ENCODE measurements at regions not wholly inside any gene's neighbourhood (a gene's known extent, or its start where the extent isn't known, plus 50 kb on each side); places are given as distances from the start of the nearest gene placed in this dataset.

GRCh38 chr9:129449066-129449465 lies 171.8 kb downstream of the C9orf50 start:
- no peaks in the 10 kb centered on the region for H3K9me3 ChIP-seq (ENCODE audit: control insufficient read depth in 4 of 4, low read length in 3 of 4)

GRCh38 chr9:129446828-129447550 lies 173.9 kb downstream of the C9orf50 start:
- TF ChIP-seq HNF4A (conservative IDR thresholded peaks at IDR 0.05), result no peak
- no peak for TF ChIP-seq ZBTB33 (IDR thresholded peaks at IDR 0.05)
- no peak for TF ChIP-seq YY1 (IDR thresholded peaks at IDR 0.05)
- no peak for TF ChIP-seq NR2F2 (IDR thresholded peaks at IDR 0.05)
- TF ChIP-seq FOXA1 (IDR thresholded peaks at IDR 0.05), result no peak
- no peak for TF ChIP-seq EGR1 (IDR thresholded peaks at IDR 0.05; ENCODE audit: low read depth in 2 of 2)
- no peak for TF ChIP-seq RAD21 (IDR thresholded peaks at IDR 0.05)
- no peak for TF ChIP-seq REST (IDR thresholded peaks at IDR 0.05)
- no peak for TF ChIP-seq MAX (IDR thresholded peaks at IDR 0.05)
- no peak for TF ChIP-seq FOXA2 (IDR thresholded peaks at IDR 0.05)
- no peak for TF ChIP-seq TAF1 (conservative IDR thresholded peaks at IDR 0.05)
- TF ChIP-seq HNF4G (IDR thresholded peaks at IDR 0.05), result no peak
- no peak for TF ChIP-seq RXRA (IDR thresholded peaks at IDR 0.05)
- no peak for TF ChIP-seq ATF3 (IDR thresholded peaks at IDR 0.05)
- TF ChIP-seq SP1 (IDR thresholded peaks at IDR 0.05), result no peak
- TF ChIP-seq CTCF (IDR thresholded peaks at IDR 0.05; ENCODE audit: low read depth, low read length, missing input control), result no peak
- TF ChIP-seq JUND (IDR thresholded peaks at IDR 0.05), result no peak
- TF ChIP-seq GABPA (IDR thresholded peaks at IDR 0.05 in 1 of 2, conservative IDR thresholded peaks at IDR 0.05 in 1 of 2), result no peak
- H3K27me3 ChIP-seq (ENCODE audit: control insufficient read depth in 4 of 4, insufficient read depth in 4 of 4, low read length in 3 of 4), result no peaks in the 10 kb centered on the region
- peaks cover 0 to 10% (median 5%) of the 10 kb centered on the region in 4 donors for H3K4me1 ChIP-seq (ENCODE audit: control insufficient read depth in 4 of 4, insufficient read depth in 4 of 4, low read length in 3 of 4)
- DNase-seq (ENCODE audit: low spot score), result no peak
- no peaks in the 10 kb centered on the region for H3K36me3 ChIP-seq (ENCODE audit: control insufficient read depth in 4 of 4, insufficient read depth in 3 of 4, low read depth in 1 of 4, low read length in 3 of 4)
- H3K4me3 ChIP-seq (ENCODE audit: low read depth in 1 of 3, low read length in 3 of 3), result no peak overlapping the region
- no peak overlapping the region for H3K27ac ChIP-seq (ENCODE audit: low read depth in 1 of 2, low read length in 2 of 2)
- 83% methylated on average over 14 of the region's 14 CpGs for WGBS
- no peaks in the 10 kb centered on the region for H3K9me3 ChIP-seq (ENCODE audit: control insufficient read depth in 4 of 4, low read length in 3 of 4)
- no peak overlapping the region for H3K9ac ChIP-seq (ENCODE audit: low read depth in 1 of 2, low read length in 2 of 2)

More at GRCh38 chr9:129449066-129449465, 171.8 kb downstream of the C9orf50 start:
- Histone ChIP-seq H3K4me3 (ENCODE audit: low read depth in 1 of 3, low read length in 3 of 3) (no peak overlapping the region), H3K27ac (ENCODE audit: low read depth in 1 of 2, low read length in 2 of 2) (no peak overlapping the region), H3K36me3 (ENCODE audit: control insufficient read depth in 4 of 4, insufficient read depth in 3 of 4, low read depth in 1 of 4, low read length in 3 of 4) (no peaks in the 10 kb centered on the region), H3K4me1 (ENCODE audit: control insufficient read depth in 4 of 4, insufficient read depth in 4 of 4, low read length in 3 of 4) (no peaks in the 10 kb centered on the region), H3K27me3 (ENCODE audit: control insufficient read depth in 4 of 4, insufficient read depth in 4 of 4, low read length in 3 of 4) (no peaks in the 10 kb centered on the region), H3K9ac (ENCODE audit: low read depth in 1 of 2, low read length in 2 of 2) (no peak overlapping the region)
- TF ChIP-seq EGR1 (IDR thresholded peaks at IDR 0.05; ENCODE audit: low read depth in 2 of 2) (no peak), MAX (IDR thresholded peaks at IDR 0.05) (no peak), TAF1 (conservative IDR thresholded peaks at IDR 0.05) (no peak)
- DNase-seq (ENCODE audit: low spot score), result no peak
- WGBS, result 94% methylated on average over 16 of the region's 16 CpGs
